ENCODE measurements at regions not wholly inside any gene's neighbourhood (a gene's known extent, or its start where the extent isn't known, plus 50 kb on each side); places are given as distances from the start of the nearest gene placed in this dataset.

DNA sequence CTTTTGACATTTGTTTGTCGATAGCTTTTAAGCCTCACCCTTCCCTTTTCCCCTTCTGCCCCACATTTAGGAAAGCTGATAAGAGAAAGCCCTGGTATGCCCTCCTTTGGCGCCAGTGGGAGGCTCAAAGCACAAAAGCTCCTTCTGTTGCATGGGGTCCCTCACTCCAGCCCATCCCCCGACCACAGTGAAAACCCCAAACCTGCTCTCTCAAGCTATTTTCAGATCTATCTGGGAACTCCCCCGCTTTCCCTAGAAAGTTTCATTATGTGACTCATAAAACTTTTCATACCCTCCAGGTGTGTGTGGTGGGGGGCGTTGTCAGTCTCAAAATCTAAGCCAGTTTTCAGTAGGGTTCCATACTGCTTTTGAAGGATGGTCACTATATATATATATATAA is 259.0 kb upstream of the PCDH7 start:
- Histone ChIP-seq H3K27me3 (ENCODE audit: control insufficient read depth in 1 of 2, insufficient read depth in 2 of 2, low read length in 2 of 2) (no peaks in the 10 kb centered on the region), H3K36me3 (replicated peaks in 1 of 2; ENCODE audit: control insufficient read depth in 1 of 2, insufficient read depth in 2 of 2, low read length in 2 of 2) (no peaks in the 10 kb centered on the region), H3K79me2 (ENCODE audit: insufficient read depth, low read length) (no peaks in the 10 kb centered on the region), H4K20me1 (ENCODE audit: insufficient read depth, low read length) (no peaks in the 10 kb centered on the region), H3K4me3 (replicated peaks in 1 of 3; ENCODE audit: insufficient read depth in 1 of 3, low read depth in 2 of 3, low read length in 3 of 3) (no peak overlapping the region), H3K27ac (ENCODE audit: extremely low read length, insufficient read depth, low read length) (no peak overlapping the region), H2AFZ (ENCODE audit: low read length) (no peak overlapping the region), H3K9ac (ENCODE audit: insufficient read depth, low read depth, low read length) (no peak overlapping the region), H3K9me3 (ENCODE audit: low read length) (peaks cover 87% of the 10 kb centered on the region), H3K4me2 (ENCODE audit: low read depth, low read length) (no peak overlapping the region), H3K4me1 (ENCODE audit: insufficient read depth, low read length) (no peaks in the 10 kb centered on the region)
- 2% methylated on average over 5 of the region's 5 CpGs for WGBS (ENCODE audit: low lambda C conversion rate)
- intact Hi-C loops (cut with micrococcal nuclease; ENCODE audit: unreplicated experiment), result no loop called here
- BruUV-seq (replicated peaks), result no TSS peak
- ChIA-PET CTCF (ENCODE audit: low intra/inter-chr PET ratio, low total read pairs) (no interaction called here), POLR2A (no interaction called here)
- FAIRE-seq, result no peak
- DNase-seq (ENCODE audit: low spot score), result no peak
- ATAC-seq, result no peak
- TF ChIP-seq, protein P1, sequence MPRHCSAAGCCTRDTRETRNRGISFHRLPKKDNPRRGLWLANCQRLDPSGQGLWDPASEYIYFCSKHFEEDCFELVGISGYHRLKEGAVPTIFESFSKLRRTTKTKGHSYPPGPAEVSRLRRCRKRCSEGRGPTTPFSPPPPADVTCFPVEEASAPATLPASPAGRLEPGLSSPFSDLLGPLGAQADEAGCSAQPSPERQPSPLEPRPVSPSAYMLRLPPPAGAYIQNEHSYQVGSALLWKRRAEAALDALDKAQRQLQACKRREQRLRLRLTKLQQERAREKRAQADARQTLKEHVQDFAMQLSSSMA (CRISPR knock-in tag; IDR thresholded peaks at IDR 0.05), result no peak
- TF ChIP-seq ZMAT3 (CRISPR knock-in tag; conservative IDR thresholded peaks at IDR 0.05), result no peak
- no peak for TF ChIP-seq ZNF101 (CRISPR knock-in tag; IDR thresholded peaks at IDR 0.05; ENCODE audit: borderline replicate concordance, low read depth)
- no peak for TF ChIP-seq FUBP1 (CRISPR knock-in tag; IDR thresholded peaks at IDR 0.05; ENCODE audit: borderline replicate concordance)
- TF ChIP-seq, protein P2, sequence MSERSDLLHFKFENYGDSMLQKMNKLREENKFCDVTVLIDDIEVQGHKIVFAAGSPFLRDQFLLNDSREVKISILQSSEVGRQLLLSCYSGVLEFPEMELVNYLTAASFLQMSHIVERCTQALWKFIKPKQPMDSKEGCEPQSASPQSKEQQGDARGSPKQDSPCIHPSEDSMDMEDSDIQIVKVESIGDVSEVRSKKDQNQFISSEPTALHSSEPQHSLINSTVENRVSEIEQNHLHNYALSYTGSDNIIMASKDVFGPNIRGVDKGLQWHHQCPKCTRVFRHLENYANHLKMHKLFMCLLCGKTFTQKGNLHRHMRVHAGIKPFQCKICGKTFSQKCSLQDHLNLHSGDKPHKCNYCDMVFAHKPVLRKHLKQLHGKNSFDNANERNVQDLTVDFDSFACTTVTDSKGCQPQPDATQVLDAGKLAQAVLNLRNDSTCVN (CRISPR knock-in tag; IDR thresholded peaks at IDR 0.05; ENCODE audit: borderline replicate concordance), result no peak
- TF ChIP-seq, protein P3, sequence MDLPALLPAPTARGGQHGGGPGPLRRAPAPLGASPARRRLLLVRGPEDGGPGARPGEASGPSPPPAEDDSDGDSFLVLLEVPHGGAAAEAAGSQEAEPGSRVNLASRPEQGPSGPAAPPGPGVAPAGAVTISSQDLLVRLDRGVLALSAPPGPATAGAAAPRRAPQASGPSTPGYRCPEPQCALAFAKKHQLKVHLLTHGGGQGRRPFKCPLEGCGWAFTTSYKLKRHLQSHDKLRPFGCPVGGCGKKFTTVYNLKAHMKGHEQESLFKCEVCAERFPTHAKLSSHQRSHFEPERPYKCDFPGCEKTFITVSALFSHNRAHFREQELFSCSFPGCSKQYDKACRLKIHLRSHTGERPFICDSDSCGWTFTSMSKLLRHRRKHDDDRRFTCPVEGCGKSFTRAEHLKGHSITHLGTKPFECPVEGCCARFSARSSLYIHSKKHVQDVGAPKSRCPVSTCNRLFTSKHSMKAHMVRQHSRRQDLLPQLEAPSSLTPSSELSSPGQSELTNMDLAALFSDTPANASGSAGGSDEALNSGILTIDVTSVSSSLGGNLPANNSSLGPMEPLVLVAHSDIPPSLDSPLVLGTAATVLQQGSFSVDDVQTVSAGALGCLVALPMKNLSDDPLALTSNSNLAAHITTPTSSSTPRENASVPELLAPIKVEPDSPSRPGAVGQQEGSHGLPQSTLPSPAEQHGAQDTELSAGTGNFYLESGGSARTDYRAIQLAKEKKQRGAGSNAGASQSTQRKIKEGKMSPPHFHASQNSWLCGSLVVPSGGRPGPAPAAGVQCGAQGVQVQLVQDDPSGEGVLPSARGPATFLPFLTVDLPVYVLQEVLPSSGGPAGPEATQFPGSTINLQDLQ (CRISPR knock-in tag; IDR thresholded peaks at IDR 0.05), result no peak
- TF ChIP-seq RORA (CRISPR knock-in tag; IDR thresholded peaks at IDR 0.05), result no peak
- in situ Hi-C loops (cut with HindIII; ENCODE audit: extremely low pct_ligation_motif_present, low pct_unique_long_range_greater_than_20kb), result no loop called here
